Testis (tissue), 2 donors: ENCODE measurements at regions not wholly inside any gene's neighbourhood (a gene's known extent, or its start where the extent isn't known, plus 50 kb on each side); places are given as distances from the start of the nearest gene placed in this dataset.

Experiments used
- POLR2A ChIP-seq: fragments of 450-650 bp; IDR thresholded peaks from one replicate; pipeline ENCODE4 v1.6.1; 2017; ENCODE audit warnings: antibody characterized with exemption, mild to moderate bottlenecking, moderate library complexity
- TF ChIP-seq, protein P1 (sequence below), 3 experiments: fragments of 450-650 bp in 2 of 3; fragments of 200-600 bp in 1 of 3; sonication (generic) in 1 of 3; IDR thresholded peaks; one replicate each; pipeline ENCODE4 v1.5.1; 2016 to 2019; ENCODE audit warnings: antibody characterized with exemption in 3 of 3, mild to moderate bottlenecking in 2 of 3, moderate library complexity in 1 of 3

DNA sequence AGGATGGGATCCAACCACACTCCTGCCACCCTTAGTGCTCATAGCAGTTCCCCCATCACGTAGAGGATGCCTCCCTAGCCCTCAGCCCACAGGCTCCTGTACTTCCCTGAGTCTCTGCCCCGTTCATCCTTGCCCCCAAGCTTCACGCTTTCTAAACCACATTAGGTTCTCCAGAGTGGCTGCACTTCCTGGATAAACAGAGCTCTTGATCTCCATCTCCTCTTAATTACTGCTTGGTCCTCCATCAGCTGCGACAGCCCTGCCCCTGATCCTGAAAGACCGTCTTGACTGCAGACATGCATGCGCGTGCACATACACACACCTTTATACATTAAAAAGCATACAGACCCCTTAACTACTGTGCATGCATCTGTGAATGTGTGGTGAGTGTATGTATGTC, 530.0 kb downstream of the BCL11B start:
- TF ChIP-seq POLR2A = no peak
- TF ChIP-seq, protein P1, sequence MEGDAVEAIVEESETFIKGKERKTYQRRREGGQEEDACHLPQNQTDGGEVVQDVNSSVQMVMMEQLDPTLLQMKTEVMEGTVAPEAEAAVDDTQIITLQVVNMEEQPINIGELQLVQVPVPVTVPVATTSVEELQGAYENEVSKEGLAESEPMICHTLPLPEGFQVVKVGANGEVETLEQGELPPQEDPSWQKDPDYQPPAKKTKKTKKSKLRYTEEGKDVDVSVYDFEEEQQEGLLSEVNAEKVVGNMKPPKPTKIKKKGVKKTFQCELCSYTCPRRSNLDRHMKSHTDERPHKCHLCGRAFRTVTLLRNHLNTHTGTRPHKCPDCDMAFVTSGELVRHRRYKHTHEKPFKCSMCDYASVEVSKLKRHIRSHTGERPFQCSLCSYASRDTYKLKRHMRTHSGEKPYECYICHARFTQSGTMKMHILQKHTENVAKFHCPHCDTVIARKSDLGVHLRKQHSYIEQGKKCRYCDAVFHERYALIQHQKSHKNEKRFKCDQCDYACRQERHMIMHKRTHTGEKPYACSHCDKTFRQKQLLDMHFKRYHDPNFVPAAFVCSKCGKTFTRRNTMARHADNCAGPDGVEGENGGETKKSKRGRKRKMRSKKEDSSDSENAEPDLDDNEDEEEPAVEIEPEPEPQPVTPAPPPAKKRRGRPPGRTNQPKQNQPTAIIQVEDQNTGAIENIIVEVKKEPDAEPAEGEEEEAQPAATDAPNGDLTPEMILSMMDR (IDR thresholded peaks at IDR 0.05) = no peak
